GM21528 (cell line): ENCODE measurements at regions not wholly inside any gene's neighbourhood (a gene's known extent, or its start where the extent isn't known, plus 50 kb on each side); places are given as distances from the start of the nearest gene placed in this dataset.

Experiments
- ATAC-seq: cut with Tn5 transposase; IDR thresholded peaks from one replicate; pipeline ENCODE4 v1.9.1; 2021; ENCODE audit warnings: mild to moderate bottlenecking, moderate library complexity; ENCODE audit not compliant: unreplicated experiment, low FRiP score

DNA sequence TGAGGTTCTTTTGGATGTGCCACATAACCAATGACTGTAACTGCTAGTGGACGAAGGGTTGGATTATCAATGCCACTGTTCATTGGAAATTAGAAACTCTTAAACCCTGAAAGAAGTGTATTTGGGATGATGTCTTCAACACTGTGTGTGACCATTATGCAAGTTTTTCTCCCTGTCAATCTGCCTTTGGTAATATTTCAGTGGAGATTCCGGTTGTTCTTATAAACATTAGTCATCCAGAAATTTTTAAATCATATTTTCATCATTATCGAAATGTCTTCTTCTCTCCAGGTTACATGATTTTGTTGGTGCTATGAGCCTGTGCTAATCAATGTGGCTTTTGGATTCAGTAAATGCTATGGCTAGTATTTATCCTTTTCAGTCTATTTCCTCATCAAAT, 61.7 kb upstream of the KLF6 start:
- no peak for ATAC-seq

DNA sequence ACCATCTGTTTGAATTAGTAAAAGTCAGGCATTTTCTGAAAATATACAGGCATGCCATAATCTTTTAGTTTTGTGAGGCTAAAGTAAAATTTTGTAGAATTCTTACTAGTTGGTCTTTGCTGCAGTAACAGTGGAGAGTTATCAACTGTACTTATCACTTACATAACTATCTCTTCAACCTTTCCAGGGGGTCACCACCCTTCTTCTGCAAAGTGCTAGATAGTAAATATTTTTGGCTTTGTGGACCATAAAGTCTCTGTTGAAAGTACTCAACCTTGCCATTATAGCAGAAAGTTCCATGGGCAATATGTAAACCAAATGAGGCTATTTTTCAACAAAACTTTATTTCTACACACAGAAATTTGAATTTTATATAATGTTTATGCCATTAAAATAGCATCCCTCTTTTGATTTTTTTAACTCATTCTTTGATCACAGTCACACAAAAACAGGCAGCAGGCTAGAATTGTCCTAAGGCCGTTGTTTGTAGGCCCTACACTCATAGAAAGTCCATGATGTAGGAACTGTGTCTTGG, 59.5 kb upstream of the KLF6 start:
- no peak for ATAC-seq

DNA sequence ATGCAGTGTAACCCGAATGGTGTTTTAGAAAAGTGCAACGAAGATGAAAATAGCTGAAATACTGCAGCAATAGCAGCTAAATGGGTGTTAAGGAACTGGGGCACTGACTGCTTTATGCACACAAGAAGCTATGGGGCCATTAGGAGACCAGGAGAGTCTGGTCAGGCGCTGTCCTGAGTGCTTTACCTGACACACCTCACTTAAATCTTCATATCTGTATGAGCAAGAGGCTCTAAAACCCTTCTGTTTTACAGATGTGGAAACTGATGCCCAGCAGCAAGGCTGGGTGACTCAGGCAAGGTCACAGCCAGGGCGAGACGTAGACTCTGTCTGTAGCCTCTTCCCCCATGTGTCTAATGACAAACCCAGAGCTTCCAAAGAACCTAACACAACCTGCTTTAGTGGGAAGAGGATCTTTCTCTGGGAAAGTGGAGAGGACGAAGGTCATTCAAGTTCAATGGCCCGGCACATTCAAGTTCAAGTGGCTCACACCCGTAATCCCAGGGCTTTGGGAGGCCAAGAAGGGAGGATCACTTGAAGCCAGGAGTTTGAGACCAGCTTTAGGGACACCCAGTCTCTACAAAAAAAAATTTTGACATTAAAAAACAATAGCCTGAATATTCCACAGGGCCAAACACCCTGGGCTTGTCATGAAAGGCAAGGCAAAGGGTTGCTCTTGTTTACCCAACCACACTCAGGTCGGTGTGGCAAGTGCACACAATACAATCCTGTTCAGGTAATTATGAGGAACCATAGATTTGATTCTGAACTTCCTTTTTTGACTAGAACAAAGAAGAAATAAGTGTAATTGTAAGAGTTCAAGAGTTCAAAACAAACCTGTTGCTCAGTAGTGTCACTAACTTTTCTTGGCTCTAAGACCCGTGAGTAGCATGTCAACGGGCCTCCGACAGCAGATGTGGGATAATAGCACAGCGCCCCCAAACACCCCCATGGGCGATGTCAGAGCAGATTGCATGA, 53.7 kb upstream of the KLF6 start:
- no peak for ATAC-seq

DNA sequence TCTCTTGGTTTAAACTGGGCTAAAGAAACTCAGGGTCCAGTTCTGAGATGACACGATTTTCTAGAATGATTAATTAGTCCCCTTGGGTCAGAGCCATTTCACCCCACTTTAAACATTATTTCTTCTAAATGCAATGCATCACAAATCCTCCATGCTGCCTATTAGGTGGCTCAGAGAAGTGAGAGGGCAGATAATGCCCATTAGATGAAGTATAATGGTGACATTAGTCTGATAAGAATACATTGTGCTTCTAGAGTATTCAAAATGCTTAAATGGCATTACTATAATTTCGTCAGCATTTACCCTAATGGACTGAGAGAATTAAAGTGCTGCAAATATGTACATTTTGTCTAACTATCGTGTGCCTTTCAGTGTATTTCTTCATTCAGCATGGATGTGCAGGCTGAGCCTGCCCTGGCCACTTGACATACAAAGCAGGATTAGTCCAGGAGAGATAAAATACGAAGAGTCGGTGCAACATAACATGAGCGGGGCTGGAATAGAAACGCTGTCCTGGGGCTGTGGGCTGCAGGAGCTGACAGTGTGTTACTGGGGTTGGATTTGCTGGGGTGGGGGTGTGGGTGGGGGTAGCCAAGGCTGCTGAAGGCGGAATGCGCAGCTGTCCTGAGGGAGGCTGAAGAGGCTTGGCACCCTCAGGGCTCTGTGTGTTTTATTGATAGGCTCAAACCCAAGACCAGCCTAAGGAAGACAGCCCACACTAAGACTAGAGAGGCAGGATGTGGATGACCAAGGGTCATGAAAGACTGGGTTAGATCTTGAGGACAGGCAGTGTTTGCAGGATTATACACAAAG, 52.8 kb upstream of the KLF6 start:
- ATAC-seq = no peak

DNA sequence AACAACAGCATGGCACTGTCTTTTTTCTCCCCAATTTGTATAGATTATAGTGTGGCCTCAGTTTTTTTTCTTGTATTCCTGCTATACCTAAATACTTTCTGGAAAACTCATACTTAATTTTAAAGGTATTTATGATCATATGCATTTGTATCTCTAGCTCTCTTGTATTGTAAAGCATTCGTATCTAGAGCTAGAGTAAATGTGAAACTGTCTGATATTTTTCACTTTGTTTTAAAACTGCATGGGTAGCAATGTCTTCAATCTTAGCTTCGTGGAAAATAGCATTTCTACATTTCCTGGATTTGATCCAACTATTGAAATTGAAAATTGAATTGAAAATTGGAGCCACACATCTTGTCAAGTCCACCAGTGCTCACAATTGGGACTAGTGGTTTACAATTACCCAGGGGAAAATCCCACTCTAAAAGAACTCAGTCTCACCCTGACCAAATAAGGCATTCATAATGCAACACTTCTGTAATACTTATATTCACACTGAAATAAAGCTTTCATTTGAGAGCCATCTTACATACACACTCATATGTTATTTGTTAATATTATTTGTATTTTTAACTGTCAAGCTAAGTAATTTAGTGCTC, 51.3 kb upstream of the KLF6 start:
- peak; percentile 52 for ATAC-seq

DNA sequence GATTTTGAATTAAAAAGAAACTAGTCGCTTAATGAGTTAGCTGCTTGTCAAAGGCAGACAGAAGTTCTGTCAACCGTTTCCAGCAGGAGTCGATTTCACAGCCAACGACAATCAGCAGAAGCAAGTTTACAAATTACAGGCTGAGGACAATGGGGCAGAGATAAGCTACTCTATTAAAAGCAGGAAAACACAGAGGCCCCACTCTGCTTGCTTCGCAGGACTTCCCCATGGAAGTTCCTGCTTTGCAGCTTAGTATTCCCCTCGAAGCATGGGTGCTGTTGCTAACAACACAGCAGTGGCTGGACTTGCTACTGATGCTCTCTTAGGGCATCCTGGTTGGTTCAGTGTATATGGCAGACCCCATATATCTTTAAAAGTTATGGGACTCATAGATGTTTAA, 50.8 kb upstream of the KLF6 start:
- peak; percentile 36 for ATAC-seq

DNA sequence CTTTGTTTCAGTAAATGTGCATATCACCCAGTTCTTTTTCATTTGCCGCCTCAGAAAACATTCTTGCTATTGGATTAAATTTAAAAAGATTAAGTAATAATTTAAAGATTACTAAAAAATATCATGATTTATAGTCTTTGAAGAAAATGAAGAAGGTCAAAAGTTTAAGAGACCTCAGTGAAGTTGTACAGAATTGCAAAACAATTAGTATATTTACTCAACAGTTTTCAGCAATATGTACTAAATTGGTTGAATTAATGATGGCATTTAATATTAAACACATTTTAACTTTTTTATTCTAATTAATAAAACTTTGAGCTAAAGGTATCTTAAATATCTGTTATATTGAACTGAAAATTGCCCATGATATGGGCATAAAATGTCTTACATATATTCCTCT, 49.9 kb upstream of the KLF6 start:
- ATAC-seq = no peak
